HEK293 (cell line): ENCODE measurements at regions not wholly inside any gene's neighbourhood (a gene's known extent, or its start where the extent isn't known, plus 50 kb on each side); places are given as distances from the start of the nearest gene placed in this dataset.

Experiments
- CTCF ChIA-PET: fragments of 350-600 bp; formaldehyde crosslinking; extraction: SDS; loops from one replicate; lab custom pipeline; 2021; ENCODE audit warnings: antibody characterized with exemption; lab: Yijun Ruan, JAX
- POLR2A ChIA-PET: fragments of 300-600 bp; formaldehyde crosslinking; extraction: SDS; loops from one replicate; lab custom pipeline; 2020; ENCODE audit warnings: antibody characterized with exemption, inconsistent platforms; lab: Yijun Ruan, JAX
- H3K27ac ChIP-seq: fragments of 200-500 bp; sonication (Bioruptor generic); 2 replicates; pipeline ENCODE4 v1.5.1; 2014; ENCODE audit warnings: low read depth, low read length, control low read depth, inconsistent platforms; ENCODE audit errors: extremely low read depth
- H3K36me3 ChIP-seq, 2 experiments: fragments of 200-500 bp in 1 of 2; sonication (Bioruptor generic) in 1 of 2; 1 replicate in 1 of 2; 2 replicates in 1 of 2; pipeline ENCODE4 v1.5.1; 2014 to 2017; ENCODE audit warnings: inconsistent platforms in 2 of 2, low read length in 2 of 2; ENCODE audit not compliant: control insufficient read depth in 2 of 2, insufficient read depth in 1 of 2
- H3K4me1 ChIP-seq: fragments of 200-500 bp; sonication (Bioruptor generic); 2 replicates; pipeline ENCODE4 v1.5.1; 2014; ENCODE audit warnings: mild to moderate bottlenecking, low read length, inconsistent platforms; ENCODE audit not compliant: control insufficient read depth, insufficient read depth
- H3K4me3 ChIP-seq: 2 replicates; pipeline ENCODE4 v1.5.1; 2011; ENCODE audit warnings: low read depth, mild to moderate bottlenecking, control low read depth, low read length, moderate library complexity
- H3K9me3 ChIP-seq: fragments of 200-500 bp; sonication (Bioruptor generic); 2 replicates; pipeline ENCODE4 v1.5.1; 2014; ENCODE audit warnings: low read depth, low read length, inconsistent platforms; ENCODE audit not compliant: control insufficient read depth, insufficient read depth
- CTCF ChIP-seq: fragments of 450-650 bp; formaldehyde crosslinking; IDR thresholded peaks from 2 replicates; pipeline ENCODE4 v1.5.1; 2016; ENCODE audit warnings: missing biosample characterization, missing genetic modification characterization
- KLF7 ChIP-seq: fragments of 450-650 bp; formaldehyde crosslinking; IDR thresholded peaks from 2 replicates; pipeline ENCODE4 v1.5.1; 2016; ENCODE audit warnings: missing biosample characterization, missing genetic modification characterization, borderline replicate concordance
- PRDM10 ChIP-seq: fragments of 450-650 bp; formaldehyde crosslinking; IDR thresholded peaks from 2 replicates; pipeline ENCODE4 v1.5.1; 2016; ENCODE audit warnings: missing biosample characterization, missing genetic modification characterization
- REPIN1 ChIP-seq: fragments of 450-650 bp; formaldehyde crosslinking; IDR thresholded peaks from 2 replicates; pipeline ENCODE4 v1.5.1; 2017; ENCODE audit warnings: missing biosample characterization, missing genetic modification characterization, low read depth
- ZBTB26 ChIP-seq: fragments of 450-650 bp; formaldehyde crosslinking; optimal IDR thresholded peaks from 2 replicates; pipeline ENCODE3; 2016; ENCODE audit warnings: missing biosample characterization, mild to moderate bottlenecking, missing genetic modification characterization
- ZBTB44 ChIP-seq: fragments of 450-650 bp; IDR thresholded peaks from 2 replicates; pipeline ENCODE4 v1.5.1; 2018; ENCODE audit warnings: missing biosample characterization, mild to moderate bottlenecking, missing genetic modification characterization
- ZBTB49 ChIP-seq: fragments of 450-650 bp; formaldehyde crosslinking; IDR thresholded peaks from 2 replicates; pipeline ENCODE4 v1.5.1; 2016; ENCODE audit warnings: missing biosample characterization, missing genetic modification characterization, low read depth
- ZBTB8A ChIP-seq: fragments of 450-650 bp; formaldehyde crosslinking; IDR thresholded peaks from 2 replicates; pipeline ENCODE4 v1.5.1; 2016; ENCODE audit warnings: missing biosample characterization, missing genetic modification characterization
- ZFP37 ChIP-seq: fragments of 450-650 bp; formaldehyde crosslinking; IDR thresholded peaks from 2 replicates; pipeline ENCODE4 v1.5.1; 2016; ENCODE audit warnings: missing biosample characterization, missing genetic modification characterization
- ZNF132 ChIP-seq: fragments of 450-650 bp; formaldehyde crosslinking; IDR thresholded peaks from 2 replicates; pipeline ENCODE4 v1.5.1; 2017; ENCODE audit warnings: missing biosample characterization, missing genetic modification characterization, borderline replicate concordance
- ZNF155 ChIP-seq: fragments of 450-650 bp; formaldehyde crosslinking; IDR thresholded peaks from 2 replicates; pipeline ENCODE4 v1.5.1; 2016; ENCODE audit warnings: missing biosample characterization, missing genetic modification characterization
- ZNF211 ChIP-seq: fragments of 450-650 bp; formaldehyde crosslinking; IDR thresholded peaks from 2 replicates; pipeline ENCODE4 v1.5.1; 2016; ENCODE audit warnings: low read depth, missing biosample characterization, missing genetic modification characterization
- ZNF214 ChIP-seq: fragments of 450-650 bp; formaldehyde crosslinking; IDR thresholded peaks from 2 replicates; pipeline ENCODE4 v1.5.1; 2017; ENCODE audit warnings: missing biosample characterization, mild to moderate bottlenecking, missing genetic modification characterization, borderline replicate concordance
- ZNF391 ChIP-seq: fragments of 450-650 bp; formaldehyde crosslinking; IDR thresholded peaks from 2 replicates; pipeline ENCODE4 v1.5.1; 2016; ENCODE audit warnings: low read depth, missing biosample characterization, missing genetic modification characterization, borderline replicate concordance
- ZNF510 ChIP-seq: fragments of 450-650 bp; formaldehyde crosslinking; IDR thresholded peaks from 2 replicates; pipeline ENCODE4 v1.5.1; 2018; ENCODE audit warnings: mild to moderate bottlenecking, missing genetic modification characterization, missing biosample characterization; ENCODE audit not compliant: insufficient replicate concordance
- ZNF521 ChIP-seq: fragments of 450-650 bp; formaldehyde crosslinking; IDR thresholded peaks from 2 replicates; pipeline ENCODE4 v1.5.1; 2017; ENCODE audit warnings: missing biosample characterization, mild to moderate bottlenecking, missing genetic modification characterization
- ZNF544 ChIP-seq: fragments of 450-650 bp; formaldehyde crosslinking; IDR thresholded peaks from 2 replicates; pipeline ENCODE4 v1.5.0; 2017; ENCODE audit warnings: missing biosample characterization, missing genetic modification characterization
- ZNF660 ChIP-seq: fragments of 450-650 bp; IDR thresholded peaks from 2 replicates; pipeline ENCODE4 v1.5.1; 2018; ENCODE audit warnings: missing biosample characterization, mild to moderate bottlenecking, missing genetic modification characterization
- ZNF704 ChIP-seq: fragments of 450-650 bp; formaldehyde crosslinking; IDR thresholded peaks from 2 replicates; pipeline ENCODE4 v1.5.1; 2016; ENCODE audit warnings: missing biosample characterization, missing genetic modification characterization
- ZNF76 ChIP-seq: fragments of 450-650 bp; formaldehyde crosslinking; IDR thresholded peaks from 2 replicates; pipeline ENCODE4; 2016; ENCODE audit warnings: low read depth, missing biosample characterization, missing genetic modification characterization, borderline replicate concordance
- ZNF785 ChIP-seq: fragments of 450-650 bp; formaldehyde crosslinking; IDR thresholded peaks from 2 replicates; pipeline ENCODE4 v1.5.1; 2016; ENCODE audit warnings: missing biosample characterization, missing genetic modification characterization
- ZNF843 ChIP-seq: fragments of 450-650 bp; formaldehyde crosslinking; IDR thresholded peaks from 2 replicates; pipeline ENCODE4 v1.5.1; 2016; ENCODE audit warnings: missing biosample characterization, missing genetic modification characterization
- ZXDB ChIP-seq: fragments of 450-650 bp; formaldehyde crosslinking; IDR thresholded peaks from 2 replicates; pipeline ENCODE4 v1.5.1; 2016; ENCODE audit warnings: missing biosample characterization, missing genetic modification characterization

GRCh38 chr21:18467715-18468114 lies 64.1 kb upstream of the TMPRSS15 start:
- Histone ChIP-seq H3K27ac (no peak overlapping the region), H3K4me3 (no peak overlapping the region), H3K4me1 (no peaks in the 10 kb centered on the region), H3K36me3 (no peaks in the 10 kb centered on the region), H3K9me3 (no peaks in the 10 kb centered on the region)
- POLR2A ChIA-PET: no interaction called here
- CTCF ChIA-PET: no interaction called here
- no peak for TF ChIP-seq ZNF510 (tag by site-specific recombination)
- TF ChIP-seq ZNF211 (tag by site-specific recombination): no peak
- no peak for TF ChIP-seq ZNF76
- TF ChIP-seq ZNF132: no peak
- TF ChIP-seq ZNF544 (tag by site-specific recombination): no peak
- no peak for TF ChIP-seq ZNF521 (tag by site-specific recombination)
- no peak for TF ChIP-seq ZNF155 (tag by site-specific recombination)
- TF ChIP-seq ZFP37 (tag by site-specific recombination): no peak
- TF ChIP-seq PRDM10 (tag by site-specific recombination): no peak
- TF ChIP-seq ZBTB49 (tag by site-specific recombination): no peak
- no peak for TF ChIP-seq ZNF391 (tag by site-specific recombination)

GRCh38 chr21:18468790-18469189 lies 65.2 kb upstream of the TMPRSS15 start:
- Histone ChIP-seq H3K4me1 (no peaks in the 10 kb centered on the region), H3K9me3 (no peaks in the 10 kb centered on the region), H3K4me3 (no peak overlapping the region), H3K27ac (no peak overlapping the region), H3K36me3 (no peaks in the 10 kb centered on the region)
- ChIA-PET POLR2A (no interaction called here), CTCF (interaction anchor here (0.7 kb wide), 1 partner anchor 25 kb away, joined by 3 read pairs; no protein-coding TSS in a partner anchor)
- TF ChIP-seq ZBTB8A (tag by site-specific recombination): no peak
- no peak for TF ChIP-seq ZNF785
- TF ChIP-seq ZNF510 (tag by site-specific recombination): no peak
- no peak for TF ChIP-seq ZNF214
- no peak for TF ChIP-seq ZXDB (tag by site-specific recombination)
- no peak for TF ChIP-seq ZBTB44 (tag by site-specific recombination)
- TF ChIP-seq KLF7: no peak
- TF ChIP-seq ZNF704 (tag by site-specific recombination): no peak
- no peak for TF ChIP-seq ZNF843 (tag by site-specific recombination)
- TF ChIP-seq REPIN1: no peak
- TF ChIP-seq ZBTB26: no peak
- no peak for TF ChIP-seq ZNF660 (tag by site-specific recombination)
- no peak for TF ChIP-seq CTCF (tag by site-specific recombination)
